BJ (cell line): ENCODE measurements at regions not wholly inside any gene's neighbourhood (a gene's known extent, or its start where the extent isn't known, plus 50 kb on each side); places are given as distances from the start of the nearest gene placed in this dataset.

Experiments
- CTCF ChIA-PET: fragments of 350-600 bp; formaldehyde crosslinking; extraction: SDS; loops from one replicate; lab custom pipeline; 2021; ENCODE audit warnings: antibody characterized with exemption, inconsistent platforms; lab: Yijun Ruan, JAX
- POLR2A ChIA-PET: fragments of 300-600 bp; sonication (Branson Sonifier 250); formaldehyde crosslinking; extraction: SDS; loops from one replicate; lab custom pipeline; 2021; ENCODE audit warnings: antibody characterized with exemption; lab: Charles Lee
- DNase-seq: peaks from one replicate; pipeline ENCODE4 v3.0.0-alpha.2; 2011; ENCODE audit warnings: low read depth
- H3K27me3 ChIP-seq: 2 replicates; pipeline ENCODE4 v1.6.0; 2011; ENCODE audit warnings: low read length; ENCODE audit not compliant: control insufficient read depth, insufficient read depth
- H3K36me3 ChIP-seq: 2 replicates; pipeline ENCODE4 v1.5.1; 2011; ENCODE audit warnings: low read length; ENCODE audit not compliant: control insufficient read depth, insufficient read depth
- H3K4me3 ChIP-seq: 2 replicates; pipeline ENCODE4 v1.5.1; 2011; ENCODE audit warnings: low read depth, mild to moderate bottlenecking, control low read depth, low read length
- TF ChIP-seq, protein P1 (sequence below): IDR thresholded peaks from 2 replicates; pipeline ENCODE4 v1.5.1; 2011; ENCODE audit warnings: low read depth, mild to moderate bottlenecking, control low read depth, inconsistent platforms, low read length, moderate library complexity; ENCODE audit not compliant: insufficient read depth

DNA sequence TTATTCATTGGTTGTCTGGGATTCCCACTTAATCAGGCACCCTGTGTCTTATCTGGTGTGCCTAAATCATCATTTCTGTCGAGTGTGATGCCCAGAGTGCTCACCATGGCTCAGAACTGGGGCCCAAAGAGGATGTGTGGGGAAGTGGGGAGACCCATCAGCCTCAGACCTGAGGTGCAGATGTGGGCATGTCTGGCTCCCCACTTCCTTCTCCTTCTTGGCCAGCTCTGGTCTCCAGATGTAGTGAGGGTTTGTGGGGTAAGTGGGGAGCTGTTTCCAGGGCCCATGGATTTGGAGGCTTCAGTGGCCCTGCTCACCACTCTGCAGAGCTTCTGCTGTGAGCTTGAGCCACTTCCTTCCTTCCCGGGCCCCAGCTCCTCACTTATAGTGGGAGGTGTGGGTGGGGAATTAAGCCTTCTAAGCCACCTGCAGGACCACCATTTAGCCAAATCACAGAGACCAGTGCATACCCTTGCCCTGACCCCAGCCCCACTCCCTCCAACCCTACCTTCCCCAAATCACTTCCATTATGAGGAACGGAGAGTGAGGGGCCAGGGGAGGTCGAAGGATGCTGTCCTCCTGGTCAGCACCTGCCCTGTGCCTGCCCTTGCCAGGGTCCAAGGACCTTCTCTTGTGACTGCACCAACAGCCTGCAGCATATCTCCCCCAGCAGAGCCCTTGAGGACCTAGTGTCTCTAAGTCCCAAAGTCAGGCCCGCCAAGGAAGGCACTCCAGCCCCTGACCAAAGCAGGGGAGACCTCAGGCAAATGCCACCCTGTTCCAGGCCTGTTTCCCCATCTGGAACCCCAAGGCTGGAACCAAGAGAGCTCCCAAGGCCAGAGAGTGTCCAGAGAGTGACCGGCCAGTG, 278.2 kb upstream of the RTL1 start:
- no peak overlapping the region for H3K4me3 ChIP-seq
- H3K36me3 ChIP-seq, result no peaks in the 10 kb centered on the region
- CTCF ChIA-PET, result interaction anchor here (0.7 kb wide), 1 partner anchor 723 kb away, joined by 3 read pairs; no protein-coding TSS in a partner anchor
- no peak for DNase-seq
- POLR2A ChIA-PET, result no interaction called here
- no peaks in the 10 kb centered on the region for H3K27me3 ChIP-seq
- TF ChIP-seq, protein P1, sequence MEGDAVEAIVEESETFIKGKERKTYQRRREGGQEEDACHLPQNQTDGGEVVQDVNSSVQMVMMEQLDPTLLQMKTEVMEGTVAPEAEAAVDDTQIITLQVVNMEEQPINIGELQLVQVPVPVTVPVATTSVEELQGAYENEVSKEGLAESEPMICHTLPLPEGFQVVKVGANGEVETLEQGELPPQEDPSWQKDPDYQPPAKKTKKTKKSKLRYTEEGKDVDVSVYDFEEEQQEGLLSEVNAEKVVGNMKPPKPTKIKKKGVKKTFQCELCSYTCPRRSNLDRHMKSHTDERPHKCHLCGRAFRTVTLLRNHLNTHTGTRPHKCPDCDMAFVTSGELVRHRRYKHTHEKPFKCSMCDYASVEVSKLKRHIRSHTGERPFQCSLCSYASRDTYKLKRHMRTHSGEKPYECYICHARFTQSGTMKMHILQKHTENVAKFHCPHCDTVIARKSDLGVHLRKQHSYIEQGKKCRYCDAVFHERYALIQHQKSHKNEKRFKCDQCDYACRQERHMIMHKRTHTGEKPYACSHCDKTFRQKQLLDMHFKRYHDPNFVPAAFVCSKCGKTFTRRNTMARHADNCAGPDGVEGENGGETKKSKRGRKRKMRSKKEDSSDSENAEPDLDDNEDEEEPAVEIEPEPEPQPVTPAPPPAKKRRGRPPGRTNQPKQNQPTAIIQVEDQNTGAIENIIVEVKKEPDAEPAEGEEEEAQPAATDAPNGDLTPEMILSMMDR, result no peak

DNA sequence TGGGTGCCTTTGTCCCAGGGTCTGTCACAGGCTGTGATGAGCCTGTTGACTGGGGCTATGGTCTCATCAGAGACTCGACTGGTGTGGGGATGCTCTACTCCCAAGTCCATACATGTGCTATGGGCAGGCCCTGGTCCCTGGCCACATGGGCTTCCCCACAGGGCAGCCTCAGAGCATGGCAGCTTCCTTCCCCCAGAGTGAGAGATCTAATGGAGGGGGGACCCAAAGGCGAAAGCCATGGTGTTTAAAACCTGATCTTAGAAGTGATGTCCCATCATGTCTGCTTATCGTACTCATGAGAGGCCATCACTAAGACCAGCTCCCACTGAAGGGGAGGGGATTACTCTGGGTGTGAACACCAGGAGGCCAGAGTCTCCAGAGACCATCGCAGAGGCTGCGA, 279.0 kb upstream of the RTL1 start:
- Histone ChIP-seq H3K36me3 (no peaks in the 10 kb centered on the region), H3K27me3 (no peaks in the 10 kb centered on the region; the same call in 1 of the 2 replicates), H3K4me3 (no peak overlapping the region)
- ChIA-PET CTCF (no interaction called here), POLR2A (no interaction called here)
- no peak for DNase-seq
- TF ChIP-seq, protein P1, result no peak

GRCh38 chr14:101183376-101184103, 280.0 kb upstream of the RTL1 start:
- TF ChIP-seq, protein P1, result no peak
- no peak for DNase-seq
- POLR2A ChIA-PET, result no interaction called here
- CTCF ChIA-PET, result no interaction called here
- Histone ChIP-seq H3K36me3 (no peaks in the 10 kb centered on the region), H3K27me3 (peaks cover 3% of the 10 kb centered on the region), H3K4me3 (no peak overlapping the region)

- peaks cover 3% of the 10 kb centered on the region for H3K27me3 ChIP-seq
- DNase-seq, result no peak
- no peaks in the 10 kb centered on the region for H3K36me3 ChIP-seq
- TF ChIP-seq, protein P1, result no peak
- H3K4me3 ChIP-seq, result no peak overlapping the region
- CTCF ChIA-PET, result no interaction called here
- POLR2A ChIA-PET, result no interaction called here
Measured at GRCh38 chr14:101184104-101184455, 280.6 kb upstream of the RTL1 start.

DNA sequence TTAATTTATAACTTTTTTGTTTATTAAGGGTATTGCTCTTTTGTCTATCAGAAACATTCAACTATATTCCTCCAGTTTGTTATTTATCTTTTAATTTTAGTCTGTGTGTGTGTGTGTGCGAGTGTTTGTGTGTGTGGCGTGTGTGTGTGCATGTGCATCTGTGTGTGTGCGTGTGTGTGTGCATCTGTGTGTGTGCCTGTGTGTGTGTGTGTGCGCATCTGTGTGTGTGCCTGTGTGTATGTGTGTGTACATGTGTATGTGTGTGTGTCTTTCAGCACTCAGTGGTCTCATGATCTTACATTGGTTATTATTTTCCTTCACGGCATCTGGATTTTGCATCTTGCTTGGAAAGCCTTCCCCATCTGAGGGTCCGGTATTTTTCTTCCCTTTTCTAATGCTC, 281.1 kb upstream of the RTL1 start:
- ChIA-PET CTCF (no interaction called here), POLR2A (no interaction called here)
- peaks cover 3% of the 10 kb centered on the region for H3K27me3 ChIP-seq
- H3K36me3 ChIP-seq, result no peaks in the 10 kb centered on the region
- DNase-seq, result no peak
- TF ChIP-seq, protein P1, result no peak
- no peak overlapping the region for H3K4me3 ChIP-seq
